ENCODE measurements at regions not wholly inside any gene's neighbourhood (a gene's known extent, or its start where the extent isn't known, plus 50 kb on each side); places are given as distances from the start of the nearest gene placed in this dataset.
A peak's percentile ranks its signal among the peaks of the same experiment; 100 is the strongest.

GRCh38 chr17:77736199-77736585 is 222.3 kb upstream of the TNRC6C start:
- DNase-seq (ENCODE audit: low read depth, low spot score): no peak
- in situ Hi-C loops (cut with HindIII; ENCODE audit: low pct_unique_long_range_greater_than_20kb, low sequenced_read_pairs): loop anchor here (10.0 kb wide), 1 partner anchor 191 kb away; no protein-coding TSS in a partner anchor

- in situ Hi-C loops (cut with HindIII; ENCODE audit: low pct_unique_long_range_greater_than_20kb, low sequenced_read_pairs): loop anchor here (10.0 kb wide), 1 partner anchor 192 kb away; no protein-coding TSS in a partner anchor
- no peak for DNase-seq (ENCODE audit: low read depth, low spot score)
These were observed 221.8 kb upstream of the TNRC6C start for GRCh38 chr17:77736721-77737120.

- no peak for DNase-seq (ENCODE audit: low read depth, low spot score)
- in situ Hi-C loops (cut with HindIII; ENCODE audit: low pct_unique_long_range_greater_than_20kb, low sequenced_read_pairs): loop anchor here (10.0 kb wide), 1 partner anchor 193 kb away; no protein-coding TSS in a partner anchor
These were observed 220.8 kb upstream of the TNRC6C start for GRCh38 chr17:77737442-77738265.

GRCh38 chr17:77738751-77739531 is 219.6 kb upstream of the TNRC6C start:
- in situ Hi-C loops (cut with HindIII; ENCODE audit: low pct_unique_long_range_greater_than_20kb, low sequenced_read_pairs): loop anchor here (10.0 kb wide), 1 partner anchor 194 kb away; no protein-coding TSS in a partner anchor
- DNase-seq (ENCODE audit: low read depth, low spot score): peak; percentile 59

GRCh38 chr17:77740481-77740880 is 218.0 kb upstream of the TNRC6C start:
- no peak for DNase-seq (ENCODE audit: low read depth, low spot score)
- in situ Hi-C loops (cut with HindIII; ENCODE audit: low pct_unique_long_range_greater_than_20kb, low sequenced_read_pairs): no loop called here

- in situ Hi-C loops (cut with HindIII; ENCODE audit: low pct_unique_long_range_greater_than_20kb, low sequenced_read_pairs): no loop called here
- DNase-seq (ENCODE audit: low read depth, low spot score): peak; percentile 54
These were observed 217.4 kb upstream of the TNRC6C start for GRCh38 chr17:77741109-77741508.

GRCh38 chr17:77742579-77742978 is 215.9 kb upstream of the TNRC6C start:
- no peak for DNase-seq (ENCODE audit: low read depth, low spot score)
- in situ Hi-C loops (cut with HindIII; ENCODE audit: low pct_unique_long_range_greater_than_20kb, low sequenced_read_pairs): no loop called here

GRCh38 chr17:77744066-77744988 is 214.2 kb upstream of the TNRC6C start:
- in situ Hi-C loops (cut with HindIII; ENCODE audit: low pct_unique_long_range_greater_than_20kb, low sequenced_read_pairs): no loop called here
- DNase-seq (ENCODE audit: low read depth, low spot score): no peak

GRCh38 chr17:77745702-77746101 is 212.8 kb upstream of the TNRC6C start:
- in situ Hi-C loops (cut with HindIII; ENCODE audit: low pct_unique_long_range_greater_than_20kb, low sequenced_read_pairs): no loop called here
- DNase-seq (ENCODE audit: low read depth, low spot score): no peak

GRCh38 chr17:77746393-77746792 is 212.1 kb upstream of the TNRC6C start:
- no peak for DNase-seq (ENCODE audit: low read depth, low spot score)
- in situ Hi-C loops (cut with HindIII; ENCODE audit: low pct_unique_long_range_greater_than_20kb, low sequenced_read_pairs): no loop called here

GRCh38 chr17:77746896-77747554 is 211.5 kb upstream of the TNRC6C start:
- no peak for DNase-seq (ENCODE audit: low read depth, low spot score)
- in situ Hi-C loops (cut with HindIII; ENCODE audit: low pct_unique_long_range_greater_than_20kb, low sequenced_read_pairs): no loop called here

- in situ Hi-C loops (cut with HindIII; ENCODE audit: low pct_unique_long_range_greater_than_20kb, low sequenced_read_pairs): no loop called here
These were observed 210.1 kb upstream of the TNRC6C start for GRCh38 chr17:77748436-77748835.

GRCh38 chr17:77749321-77749751 is 209.2 kb upstream of the TNRC6C start:
- in situ Hi-C loops (cut with HindIII; ENCODE audit: low pct_unique_long_range_greater_than_20kb, low sequenced_read_pairs): no loop called here
- no peak for DNase-seq (ENCODE audit: low read depth, low spot score)

More at GRCh38 chr17:77748436-77748835, 210.1 kb upstream of the TNRC6C start:
- DNase-seq (ENCODE audit: low read depth, low spot score): no peak

- in situ Hi-C loops (cut with HindIII; ENCODE audit: low pct_unique_long_range_greater_than_20kb, low sequenced_read_pairs): loop anchor here (25.0 kb wide), 1 partner anchor 262 kb away; no protein-coding TSS in a partner anchor
- no peak for DNase-seq (ENCODE audit: low read depth, low spot score)
These were observed 208.5 kb upstream of the TNRC6C start for GRCh38 chr17:77749989-77750388.

GRCh38 chr17:77750427-77751043 is 208.0 kb upstream of the TNRC6C start:
- DNase-seq (ENCODE audit: low read depth, low spot score): no peak
- in situ Hi-C loops (cut with HindIII; ENCODE audit: low pct_unique_long_range_greater_than_20kb, low sequenced_read_pairs): loop anchor here (25.0 kb wide), 1 partner anchor 262 kb away; no protein-coding TSS in a partner anchor

GRCh38 chr17:77753246-77753645 is 205.3 kb upstream of the TNRC6C start:
- no peak for DNase-seq (ENCODE audit: low read depth, low spot score)
- in situ Hi-C loops (cut with HindIII; ENCODE audit: low pct_unique_long_range_greater_than_20kb, low sequenced_read_pairs): loop anchor here (25.0 kb wide), 1 partner anchor 259 kb away; no protein-coding TSS in a partner anchor
